D721Med (cell line): ENCODE measurements at regions not wholly inside any gene's neighbourhood (a gene's known extent, or its start where the extent isn't known, plus 50 kb on each side); places are given as distances from the start of the nearest gene placed in this dataset.

Experiments
- DNase-seq: peaks from one replicate; pipeline ENCODE4 v3.0.0; 2011; ENCODE audit warnings: low spot score; ENCODE audit not compliant: insufficient read length
- FAIRE-seq: peaks from 2 replicates; lab custom pipeline; 2011; peaks lifted over from hg19 to GRCh38; lab: Jason Lieb, UNC
- TF ChIP-seq, protein P1 (sequence below): IDR thresholded peaks from 2 replicates; pipeline ENCODE4 v1.5.1; 2012; ENCODE audit warnings: mild to moderate bottlenecking, control low read depth; ENCODE audit not compliant: insufficient read depth; ENCODE audit errors: missing control alignments

DNA sequence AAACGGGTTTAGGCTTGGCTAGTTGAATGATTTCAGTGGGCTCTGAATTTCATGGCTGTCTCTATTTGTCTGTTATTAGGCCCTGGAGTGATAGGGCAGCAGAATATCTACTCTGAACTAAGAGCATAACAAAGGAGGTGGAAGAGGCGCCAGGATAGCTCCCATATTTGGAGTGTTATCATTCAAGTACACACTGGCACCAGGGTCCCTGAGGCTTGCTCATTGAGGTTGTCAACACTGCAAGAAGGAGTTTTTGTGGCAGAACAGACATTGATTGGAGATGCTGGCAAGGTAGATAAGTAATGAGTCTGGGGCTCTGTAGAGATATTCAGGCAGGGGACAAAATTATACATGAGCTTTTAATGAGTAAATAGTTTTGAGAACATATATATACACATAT, 1748.4 kb downstream of the MRPL39 start:
- no peak for DNase-seq
- TF ChIP-seq, protein P1, sequence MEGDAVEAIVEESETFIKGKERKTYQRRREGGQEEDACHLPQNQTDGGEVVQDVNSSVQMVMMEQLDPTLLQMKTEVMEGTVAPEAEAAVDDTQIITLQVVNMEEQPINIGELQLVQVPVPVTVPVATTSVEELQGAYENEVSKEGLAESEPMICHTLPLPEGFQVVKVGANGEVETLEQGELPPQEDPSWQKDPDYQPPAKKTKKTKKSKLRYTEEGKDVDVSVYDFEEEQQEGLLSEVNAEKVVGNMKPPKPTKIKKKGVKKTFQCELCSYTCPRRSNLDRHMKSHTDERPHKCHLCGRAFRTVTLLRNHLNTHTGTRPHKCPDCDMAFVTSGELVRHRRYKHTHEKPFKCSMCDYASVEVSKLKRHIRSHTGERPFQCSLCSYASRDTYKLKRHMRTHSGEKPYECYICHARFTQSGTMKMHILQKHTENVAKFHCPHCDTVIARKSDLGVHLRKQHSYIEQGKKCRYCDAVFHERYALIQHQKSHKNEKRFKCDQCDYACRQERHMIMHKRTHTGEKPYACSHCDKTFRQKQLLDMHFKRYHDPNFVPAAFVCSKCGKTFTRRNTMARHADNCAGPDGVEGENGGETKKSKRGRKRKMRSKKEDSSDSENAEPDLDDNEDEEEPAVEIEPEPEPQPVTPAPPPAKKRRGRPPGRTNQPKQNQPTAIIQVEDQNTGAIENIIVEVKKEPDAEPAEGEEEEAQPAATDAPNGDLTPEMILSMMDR, result no peak
- no peak for FAIRE-seq

DNA sequence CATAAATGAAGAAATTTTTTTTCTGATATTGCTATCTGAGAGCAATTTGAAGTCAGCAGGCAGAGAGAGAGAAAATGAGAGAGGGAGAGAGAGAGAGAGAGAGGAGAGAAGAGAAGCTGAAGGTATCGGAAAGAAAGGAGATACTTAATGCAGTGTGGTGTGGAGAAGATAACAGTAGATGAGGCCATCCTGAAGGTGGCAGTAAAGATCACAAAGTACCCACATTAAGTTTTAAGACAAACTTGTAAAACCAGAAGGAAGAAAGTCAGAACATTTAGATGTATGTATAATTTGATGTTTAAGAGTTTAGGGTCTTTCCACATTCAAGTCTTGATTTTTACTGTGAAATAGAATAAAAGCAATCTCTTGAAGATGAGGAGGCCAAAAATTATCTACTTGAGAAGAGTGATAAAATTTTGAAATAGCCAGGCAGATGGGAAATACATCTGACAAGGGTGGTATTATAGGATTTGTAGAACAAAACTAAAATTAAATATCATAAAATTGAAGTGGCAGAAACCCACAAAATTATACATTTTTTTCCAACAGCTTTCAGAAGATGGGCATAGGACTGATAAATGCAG, 1753.4 kb downstream of the MRPL39 start:
- no peak for FAIRE-seq
- TF ChIP-seq, protein P1, result peak; percentile 38

DNA sequence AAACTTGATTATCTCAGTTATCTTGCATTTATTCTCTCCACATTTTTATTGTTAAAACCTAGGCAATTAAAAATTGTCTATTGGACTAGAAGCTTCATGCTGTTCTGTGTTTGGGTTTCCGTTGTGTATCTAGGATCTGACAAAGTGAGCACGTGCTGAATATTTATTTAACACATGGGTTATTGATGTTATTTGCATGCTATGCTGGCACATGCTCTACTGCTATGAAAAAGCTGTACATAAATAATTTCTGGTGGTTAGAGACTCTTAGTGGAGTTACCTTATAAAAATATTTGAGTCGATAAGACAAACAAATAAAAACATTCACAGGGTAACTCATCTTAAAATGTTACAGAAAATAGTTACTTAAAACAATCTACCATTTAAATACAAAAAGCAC, 1769.7 kb downstream of the MRPL39 start:
- FAIRE-seq, result no peak
- DNase-seq, result no peak
- TF ChIP-seq, protein P1, result no peak

More for the DNA sequence above, 1753.4 kb downstream of the MRPL39 start:
- DNase-seq, result no peak

DNA sequence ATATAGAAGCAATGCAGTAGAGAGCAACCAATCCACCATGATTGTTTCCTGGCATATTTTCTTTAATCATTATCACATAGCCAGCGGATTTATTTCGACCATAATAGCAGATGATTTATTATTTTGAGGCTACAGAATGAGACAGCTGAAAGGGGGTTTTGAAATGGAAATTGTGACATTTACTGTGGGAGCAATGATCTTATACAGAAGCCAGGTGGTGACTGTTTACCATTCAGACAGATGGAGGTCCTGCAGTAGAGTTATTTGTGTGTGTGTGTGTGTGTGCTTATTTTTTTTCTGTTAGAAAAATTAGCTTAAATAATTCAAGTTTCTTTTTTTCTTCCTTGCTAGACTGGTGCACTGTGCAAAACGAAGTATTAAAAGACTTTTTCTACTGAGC, 1784.5 kb downstream of the MRPL39 start:
- FAIRE-seq (no peak), DNase-seq (no peak)
- TF ChIP-seq, protein P1, result no peak

DNA sequence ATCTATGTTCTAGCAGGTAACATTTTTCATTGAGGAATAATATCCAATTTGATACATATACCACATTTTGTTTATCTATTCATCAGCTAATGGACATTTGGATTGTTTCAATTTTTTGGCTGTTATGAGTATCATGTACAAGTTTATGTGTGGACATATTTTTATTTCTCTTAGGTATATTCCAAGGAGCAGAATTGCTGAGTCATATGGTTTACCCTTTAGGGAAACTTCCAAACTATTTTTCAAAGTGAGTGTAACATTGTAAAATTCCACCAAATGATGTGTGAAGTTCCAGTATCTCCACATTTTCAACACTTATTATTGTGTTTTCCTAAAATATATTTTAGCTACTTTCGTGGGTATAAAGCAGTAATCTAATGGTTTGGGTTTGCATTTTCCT, 1789.9 kb downstream of the MRPL39 start:
- TF ChIP-seq, protein P1, result no peak
- DNase-seq, result no peak
- no peak for FAIRE-seq

DNA sequence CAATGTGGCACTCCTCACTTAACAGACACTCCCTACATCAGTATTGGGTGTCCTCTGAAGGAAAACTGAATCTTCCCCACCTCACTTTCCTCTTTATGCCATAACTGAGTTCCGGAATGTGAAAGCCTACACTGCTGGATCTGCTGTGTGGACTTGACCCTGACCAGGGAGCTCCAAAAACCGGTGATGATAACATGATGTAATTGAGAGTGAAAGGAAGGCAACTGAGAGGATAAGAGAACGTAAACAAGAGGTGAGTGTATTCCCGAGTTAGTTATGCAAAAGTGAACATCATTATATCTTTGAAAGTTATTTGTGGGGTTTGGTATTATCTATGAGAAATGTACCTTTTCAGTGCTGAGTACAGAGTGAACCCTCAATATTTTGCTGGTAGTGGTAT, 1794.8 kb downstream of the MRPL39 start:
- FAIRE-seq (no peak), DNase-seq (no peak)
- TF ChIP-seq, protein P1, result no peak

DNA sequence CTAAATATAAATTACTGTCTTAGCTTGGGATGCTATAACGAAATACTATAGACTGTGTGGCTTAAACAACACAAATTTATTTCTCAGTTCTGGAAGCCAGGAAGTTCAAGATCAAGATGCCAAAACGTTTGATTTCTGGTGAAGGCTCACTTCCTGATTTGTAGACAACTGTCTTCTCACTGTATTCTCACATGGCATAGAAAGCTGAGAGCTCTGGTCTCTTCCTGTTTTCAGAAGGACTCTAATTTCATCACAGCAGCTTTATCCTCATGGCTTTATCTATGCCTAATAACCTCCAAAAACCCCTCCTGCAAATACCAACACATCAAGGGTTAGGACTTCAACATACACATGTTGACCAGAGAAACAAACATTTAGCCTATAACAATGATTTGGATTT, 1795.5 kb downstream of the MRPL39 start:
- DNase-seq, result no peak
- TF ChIP-seq, protein P1, result no peak
- no peak for FAIRE-seq
